ENCODE measurements at regions not wholly inside any gene's neighbourhood (a gene's known extent, or its start where the extent isn't known, plus 50 kb on each side); places are given as distances from the start of the nearest gene placed in this dataset.

DNA sequence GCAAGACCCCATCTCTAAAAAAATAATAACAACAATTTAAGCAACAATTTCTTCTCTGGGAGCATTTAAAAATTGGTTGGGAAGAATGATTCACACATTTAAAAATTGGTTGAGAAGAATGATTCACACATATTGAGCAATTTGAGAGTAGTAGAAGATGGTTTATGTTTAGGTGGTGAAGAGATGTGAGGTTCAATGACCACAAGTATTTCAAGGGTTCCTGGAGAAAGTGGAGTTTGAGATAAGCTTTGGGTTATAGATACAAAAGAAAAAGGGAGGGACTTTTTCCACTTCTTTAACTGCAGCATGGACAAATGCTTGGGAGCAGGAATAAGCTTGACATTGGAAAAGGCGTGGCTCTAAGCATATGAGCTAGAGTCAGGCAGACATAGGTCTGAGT is 145.7 kb upstream of the NPHP3 start (continued):
- no peak for TF ChIP-seq JUN (IDR thresholded peaks at IDR 0.05; ENCODE audit: borderline replicate concordance, low read depth, low read length)
- no peak for TF ChIP-seq JUN (CRISPR knock-in tag; IDR thresholded peaks at IDR 0.05; ENCODE audit: borderline replicate concordance)
- no peak for TF ChIP-seq ZNF12 (CRISPR knock-in tag; IDR thresholded peaks at IDR 0.05)
- TF ChIP-seq GATAD2A (IDR thresholded peaks at IDR 0.05): no peak
- TF ChIP-seq MYC (IDR thresholded peaks at IDR 0.05; ENCODE audit: low read depth, low read length): no peak
- no peak for TF ChIP-seq MYC (CRISPR knock-in tag; IDR thresholded peaks at IDR 0.05; ENCODE audit: borderline replicate concordance, low read depth)
- no peak for TF ChIP-seq GABPB1 (CRISPR knock-in tag; IDR thresholded peaks at IDR 0.05)
- no peak for TF ChIP-seq ZNF830 (CRISPR knock-in tag; IDR thresholded peaks at IDR 0.05)
- no peak for TF ChIP-seq GABPA (tag; conservative IDR thresholded peaks at IDR 0.05; ENCODE audit: low read depth)

- Histone ChIP-seq H3K27me3 (ENCODE audit: control insufficient read depth in 2 of 2, insufficient read depth in 2 of 2, low read length in 2 of 2) (no peaks in the 10 kb centered on the region), H3K4me1 (replicated peaks in 1 of 2; ENCODE audit: control insufficient read depth in 2 of 2, insufficient read depth in 2 of 2, low read length in 2 of 2) (no peaks in the 10 kb centered on the region; a peak in 1 of 5 replicates), H3K36me3 (ENCODE audit: control insufficient read depth, insufficient read depth, low read length) (no peaks in the 10 kb centered on the region), H4K20me1 (replicated peaks; ENCODE audit: control insufficient read depth, insufficient read depth, low read length) (no peaks in the 10 kb centered on the region), H3K27ac (ENCODE audit: extremely low read depth, low read depth, low read length) (no peak overlapping the region), H3K4me2 (ENCODE audit: insufficient read depth, low read length) (no peak overlapping the region), H2AFZ (ENCODE audit: low read depth, low read length) (no peak overlapping the region), H3K79me2 (ENCODE audit: control insufficient read depth, insufficient read depth, low read length) (no peaks in the 10 kb centered on the region), H3K9me3 (replicated peaks; ENCODE audit: control insufficient read depth, insufficient read depth, low read depth, low read length) (no peaks in the 10 kb centered on the region), H3K9me1 (ENCODE audit: control insufficient read depth, insufficient read depth, low read length) (no peaks in the 10 kb centered on the region), H3K4me3 (no peak overlapping the region), H3K9ac (ENCODE audit: insufficient read depth in 1 of 2, low read depth in 2 of 2, low read length in 2 of 2) (no peak overlapping the region)
- no peak for ATAC-seq
- no peak for FAIRE-seq
- intact Hi-C loops (cut with micrococcal nuclease): no loop called here
- ChIA-PET POLR2A (interaction anchor here (0.6 kb wide), 1 partner anchor 327 kb away, joined by 3 read pairs; no protein-coding TSS in a partner anchor), CTCF (ENCODE audit: low intra/inter-chr PET ratio) (no interaction called here)
- no TSS peak for BruUV-seq (replicated peaks)
- 30% methylated on average over 3 of the region's 3 CpGs for WGBS (ENCODE audit: insufficient coverage, low coverage, missing lambda C conversion rate)
- in situ Hi-C loops (cut with MboI): no loop called here
- no peak for DNase-seq (ENCODE audit: extremely low read depth in 1 of 4, low spot score in 3 of 4)
- TF ChIP-seq RBM25 (IDR thresholded peaks at IDR 0.05; ENCODE audit: low read depth, low read length, severe bottlenecking) (no peak), SMAD4 (CRISPR knock-in tag; conservative IDR thresholded peaks at IDR 0.05) (no peak), TAF1 (IDR thresholded peaks at IDR 0.05; ENCODE audit: control insufficient read depth, extremely low read depth, insufficient read depth, low read length, severe bottlenecking) (no peak), ZNF133 (CRISPR knock-in tag; IDR thresholded peaks at IDR 0.05) (no peak), NR1H2 (CRISPR knock-in tag; IDR thresholded peaks at IDR 0.05) (no peak), XRCC3 (IDR thresholded peaks at IDR 0.05) (no peak), ETV6 (IDR thresholded peaks at IDR 0.05; ENCODE audit: borderline replicate concordance in 1 of 2, low read depth in 2 of 2, low read length in 1 of 2) (no peak), ETV6 (CRISPR knock-in tag; IDR thresholded peaks at IDR 0.05; ENCODE audit: borderline replicate concordance) (no peak), FOXJ2 (tag; IDR thresholded peaks at IDR 0.05) (no peak), JUN (IDR thresholded peaks at IDR 0.05; ENCODE audit: borderline replicate concordance, low read depth, low read length) (no peak), JUN (CRISPR knock-in tag; IDR thresholded peaks at IDR 0.05; ENCODE audit: borderline replicate concordance) (no peak), ZC3H4 (CRISPR knock-in tag; IDR thresholded peaks at IDR 0.05; ENCODE audit: borderline replicate concordance) (no peak), ZNF764 (CRISPR knock-in tag; IDR thresholded peaks at IDR 0.05; ENCODE audit: low read depth) (no peak)
- TF ChIP-seq, protein P1, sequence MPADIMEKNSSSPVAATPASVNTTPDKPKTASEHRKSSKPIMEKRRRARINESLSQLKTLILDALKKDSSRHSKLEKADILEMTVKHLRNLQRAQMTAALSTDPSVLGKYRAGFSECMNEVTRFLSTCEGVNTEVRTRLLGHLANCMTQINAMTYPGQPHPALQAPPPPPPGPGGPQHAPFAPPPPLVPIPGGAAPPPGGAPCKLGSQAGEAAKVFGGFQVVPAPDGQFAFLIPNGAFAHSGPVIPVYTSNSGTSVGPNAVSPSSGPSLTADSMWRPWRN (IDR thresholded peaks at IDR 0.05; ENCODE audit: low read depth): no peak
- TF ChIP-seq, protein P2, sequence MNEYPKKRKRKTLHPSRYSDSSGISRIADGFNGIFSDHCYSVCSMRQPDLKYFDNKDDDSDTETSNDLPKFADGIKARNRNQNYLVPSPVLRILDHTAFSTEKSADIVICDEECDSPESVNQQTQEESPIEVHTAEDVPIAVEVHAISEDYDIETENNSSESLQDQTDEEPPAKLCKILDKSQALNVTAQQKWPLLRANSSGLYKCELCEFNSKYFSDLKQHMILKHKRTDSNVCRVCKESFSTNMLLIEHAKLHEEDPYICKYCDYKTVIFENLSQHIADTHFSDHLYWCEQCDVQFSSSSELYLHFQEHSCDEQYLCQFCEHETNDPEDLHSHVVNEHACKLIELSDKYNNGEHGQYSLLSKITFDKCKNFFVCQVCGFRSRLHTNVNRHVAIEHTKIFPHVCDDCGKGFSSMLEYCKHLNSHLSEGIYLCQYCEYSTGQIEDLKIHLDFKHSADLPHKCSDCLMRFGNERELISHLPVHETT (CRISPR knock-in tag; conservative IDR thresholded peaks at IDR 0.05 in 1 of 2, IDR thresholded peaks at IDR 0.05 in 1 of 2): no peak
These were observed 145.3 kb upstream of the NPHP3 start for GRCh38 chr3:132867526-132867925.
